Activated T-cell treated with anti-CD3 and anti-CD28 coated beads, Interleukin-2, amount 50 U/mL, for 4 hours (primary cell): ENCODE measurements at regions not wholly inside any gene's neighbourhood (a gene's known extent, or its start where the extent isn't known, plus 50 kb on each side); places are given as distances from the start of the nearest gene placed in this dataset.

Experiments used
- ATAC-seq, 2 donors: fragments of 200-7000 bp; cut with Tn5 transposase; one replicate each; pipeline ENCODE4 v1.10.0; 2021
- DNase-seq: peaks from one replicate; pipeline ENCODE4 v3.0.0-alpha.2; 2020
- H3K27me3 Mint-ChIP-seq: one replicate; pipeline ENCODE4 v1.8.0; 2021; ENCODE audit warnings: low read depth, mixed read lengths
- H3K36me3 Mint-ChIP-seq: one replicate; pipeline ENCODE4 v1.8.0; 2022; ENCODE audit warnings: mixed read lengths; ENCODE audit not compliant: insufficient read depth
- H3K4me1 Mint-ChIP-seq: one replicate; pipeline ENCODE4 v1.8.0; 2021; ENCODE audit warnings: low read depth, mixed read lengths
- H3K4me3 Mint-ChIP-seq: one replicate; pipeline ENCODE4 v1.8.0; 2021; ENCODE audit warnings: mild to moderate bottlenecking, moderate library complexity, mixed read lengths
- H3K9me3 Mint-ChIP-seq: one replicate; pipeline ENCODE4 v1.8.0; 2021; ENCODE audit warnings: mixed read lengths

- Mint-ChIP-seq H3K4me1 (no peaks in the 10 kb centered on the region), H3K27me3 (no peaks in the 10 kb centered on the region), H3K9me3 (no peaks in the 10 kb centered on the region), H3K36me3 (no peaks in the 10 kb centered on the region), H3K4me3 (no peak overlapping the region)
- ATAC-seq (no peak), DNase-seq (no peak)
Observed at GRCh38 chr10:10270126-10271050, 747.3 kb upstream of the CELF2 start.

- ATAC-seq: no peak
- no peaks in the 10 kb centered on the region for H3K4me1 Mint-ChIP-seq
- H3K27me3 Mint-ChIP-seq: no peaks in the 10 kb centered on the region
- H3K36me3 Mint-ChIP-seq: no peaks in the 10 kb centered on the region
- no peak overlapping the region for H3K4me3 Mint-ChIP-seq
- DNase-seq: no peak
- no peaks in the 10 kb centered on the region for H3K9me3 Mint-ChIP-seq
Observed at GRCh38 chr10:10271639-10272192, 746.0 kb upstream of the CELF2 start.

- H3K9me3 Mint-ChIP-seq: no peaks in the 10 kb centered on the region
- no peaks in the 10 kb centered on the region for H3K4me1 Mint-ChIP-seq
- DNase-seq (no peak), ATAC-seq (no peak)
- H3K36me3 Mint-ChIP-seq: no peaks in the 10 kb centered on the region
- H3K27me3 Mint-ChIP-seq: peaks cover 1% of the 10 kb centered on the region
- H3K4me3 Mint-ChIP-seq: no peak overlapping the region
Observed at GRCh38 chr10:10273661-10274060, 744.0 kb upstream of the CELF2 start.

GRCh38 chr10:10279906-10280305, 737.8 kb upstream of the CELF2 start:
- DNase-seq (no peak), ATAC-seq (no peak)
- peaks cover 2% of the 10 kb centered on the region for H3K27me3 Mint-ChIP-seq
- H3K36me3 Mint-ChIP-seq: no peaks in the 10 kb centered on the region
- no peak overlapping the region for H3K4me3 Mint-ChIP-seq
- H3K9me3 Mint-ChIP-seq: no peaks in the 10 kb centered on the region
- no peaks in the 10 kb centered on the region for H3K4me1 Mint-ChIP-seq

GRCh38 chr10:10292501-10292900, 725.2 kb upstream of the CELF2 start:
- H3K4me3 Mint-ChIP-seq: no peak overlapping the region
- no peaks in the 10 kb centered on the region for H3K36me3 Mint-ChIP-seq
- no peak for ATAC-seq
- peaks cover 4% of the 10 kb centered on the region for H3K27me3 Mint-ChIP-seq
- no peaks in the 10 kb centered on the region for H3K9me3 Mint-ChIP-seq
- H3K4me1 Mint-ChIP-seq: no peaks in the 10 kb centered on the region
- DNase-seq: no peak

DNA sequence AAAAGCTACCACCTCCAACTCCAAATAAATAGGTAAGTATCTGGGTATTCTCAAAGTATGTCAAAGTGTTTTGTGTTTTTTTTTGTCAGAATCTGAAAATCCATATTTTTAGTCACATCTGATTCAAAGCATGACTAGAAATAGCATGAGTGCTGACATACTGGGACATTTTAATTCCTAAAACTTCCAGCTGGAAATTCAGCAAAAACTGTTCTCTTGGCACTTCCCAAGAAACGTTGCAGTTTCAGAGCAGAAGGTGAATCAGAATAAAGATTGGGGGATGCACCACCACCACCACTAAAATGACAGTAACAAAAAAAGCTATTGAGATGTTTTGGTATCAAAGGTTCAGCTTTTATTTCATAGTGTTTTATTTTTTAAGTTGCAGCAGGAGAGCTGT, 724.6 kb upstream of the CELF2 start:
- Mint-ChIP-seq H3K9me3 (no peaks in the 10 kb centered on the region), H3K4me3 (no peak overlapping the region), H3K4me1 (no peaks in the 10 kb centered on the region), H3K27me3 (peaks cover 4% of the 10 kb centered on the region), H3K36me3 (no peaks in the 10 kb centered on the region)
- ATAC-seq (no peak), DNase-seq (no peak)

- no peak for DNase-seq
- no peak for ATAC-seq
- Mint-ChIP-seq H3K9me3 (no peaks in the 10 kb centered on the region), H3K27me3 (peaks cover 2% of the 10 kb centered on the region), H3K36me3 (no peaks in the 10 kb centered on the region), H3K4me3 (no peak overlapping the region), H3K4me1 (no peaks in the 10 kb centered on the region)
Observed at GRCh38 chr10:10293481-10293951, 724.2 kb upstream of the CELF2 start.

GRCh38 chr10:10294184-10294880, 723.3 kb upstream of the CELF2 start:
- DNase-seq (no peak), ATAC-seq (no peak)
- H3K36me3 Mint-ChIP-seq: no peaks in the 10 kb centered on the region
- no peak overlapping the region for H3K4me3 Mint-ChIP-seq
- H3K27me3 Mint-ChIP-seq: peaks cover 2% of the 10 kb centered on the region
- no peaks in the 10 kb centered on the region for H3K9me3 Mint-ChIP-seq
- H3K4me1 Mint-ChIP-seq: no peaks in the 10 kb centered on the region

DNA sequence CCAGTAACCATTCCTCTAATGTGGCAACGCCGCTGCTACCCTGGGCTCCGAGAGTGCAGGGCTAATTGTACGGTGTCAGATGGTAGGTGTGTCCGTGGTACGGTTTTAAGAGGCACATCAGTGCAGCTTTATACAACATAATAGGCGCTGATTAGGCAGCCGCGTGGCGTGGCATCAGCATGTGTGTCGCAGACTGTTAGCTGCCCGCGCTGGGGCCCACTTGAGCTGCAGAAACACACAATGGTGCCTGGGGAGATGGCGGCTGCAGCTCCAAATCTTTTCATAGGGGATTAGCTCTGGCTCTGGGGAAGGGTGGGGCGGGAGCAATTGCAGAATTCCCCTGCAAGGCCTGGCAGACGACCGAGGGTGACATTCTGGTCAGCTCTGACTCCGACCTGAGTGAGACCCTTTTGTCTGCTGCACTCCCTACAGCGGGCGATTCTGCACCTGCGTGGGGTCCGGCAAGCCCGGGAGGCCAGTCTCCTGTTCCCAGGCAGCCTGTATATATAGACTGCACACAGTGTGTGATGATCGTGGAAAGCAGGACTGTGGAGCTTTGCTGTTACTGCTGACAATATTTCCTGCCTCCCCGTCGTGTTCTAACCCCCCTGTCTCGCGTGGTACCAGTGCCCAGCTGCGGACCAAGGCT, 722.7 kb upstream of the CELF2 start:
- H3K27me3 Mint-ChIP-seq: peaks cover 1% of the 10 kb centered on the region

DNA sequence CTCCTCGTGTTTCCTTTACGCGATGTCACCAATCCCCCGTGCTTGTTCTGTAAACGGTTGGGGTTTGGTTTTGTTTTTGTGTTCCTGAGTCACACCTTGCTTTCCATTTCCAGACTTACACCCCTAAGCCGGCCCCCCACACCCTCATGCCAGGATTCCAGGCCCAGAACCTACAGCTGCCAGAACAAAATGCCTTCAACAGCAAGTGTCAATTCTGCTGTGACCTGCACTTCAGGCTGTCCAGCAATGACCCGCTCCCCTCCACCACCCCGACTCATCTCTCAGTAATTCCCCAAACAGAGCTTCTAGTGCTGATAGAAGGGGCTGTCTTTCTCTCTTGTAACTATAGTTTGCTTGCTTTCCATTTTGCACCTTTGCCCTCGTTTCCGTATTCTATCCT, 722.1 kb upstream of the CELF2 start:
- Mint-ChIP-seq H3K27me3 (no peaks in the 10 kb centered on the region), H3K4me3 (no peak overlapping the region), H3K4me1 (no peaks in the 10 kb centered on the region), H3K9me3 (no peaks in the 10 kb centered on the region), H3K36me3 (no peaks in the 10 kb centered on the region)
- no peak for DNase-seq
- ATAC-seq: no peak

More for the DNA sequence above, 722.7 kb upstream of the CELF2 start:
- H3K9me3 Mint-ChIP-seq: no peaks in the 10 kb centered on the region
- DNase-seq (no peak), ATAC-seq (no peak)
- no peaks in the 10 kb centered on the region for H3K36me3 Mint-ChIP-seq
- H3K4me1 Mint-ChIP-seq: no peaks in the 10 kb centered on the region
- H3K4me3 Mint-ChIP-seq: no peak overlapping the region

GRCh38 chr10:10302689-10303088, 715.0 kb upstream of the CELF2 start:
- no peak overlapping the region for H3K4me3 Mint-ChIP-seq
- peaks cover 6% of the 10 kb centered on the region for H3K27me3 Mint-ChIP-seq
- no peak for DNase-seq
- H3K4me1 Mint-ChIP-seq: no peaks in the 10 kb centered on the region
- ATAC-seq: no peak
- H3K36me3 Mint-ChIP-seq: no peaks in the 10 kb centered on the region
- H3K9me3 Mint-ChIP-seq: no peaks in the 10 kb centered on the region

DNA sequence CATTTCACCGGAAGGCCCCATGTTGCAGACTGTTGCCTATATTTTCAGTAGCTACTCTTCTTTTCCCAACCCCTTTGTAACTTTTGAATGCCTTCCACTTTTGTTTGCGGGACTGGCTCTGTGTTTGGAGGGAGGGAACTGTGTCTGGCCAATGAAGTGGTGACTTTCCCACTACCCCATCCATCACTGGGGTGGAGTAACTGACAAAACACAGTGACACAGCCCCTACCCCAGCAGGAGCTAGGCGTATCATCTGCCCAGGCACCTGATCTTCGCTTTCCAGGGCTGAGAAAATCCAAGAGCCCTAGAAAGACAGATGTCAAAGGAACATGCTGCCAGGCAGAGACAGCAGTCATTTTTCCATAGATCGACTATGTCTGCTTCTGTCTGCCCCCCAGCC, 710.6 kb upstream of the CELF2 start:
- no peak for ATAC-seq
- DNase-seq: no peak
- Mint-ChIP-seq H3K27me3 (peaks cover 11% of the 10 kb centered on the region), H3K9me3 (no peaks in the 10 kb centered on the region), H3K4me3 (no peak overlapping the region), H3K4me1 (no peaks in the 10 kb centered on the region), H3K36me3 (no peaks in the 10 kb centered on the region)

GRCh38 chr10:10307551-10307950, 710.1 kb upstream of the CELF2 start:
- Mint-ChIP-seq H3K4me1 (no peaks in the 10 kb centered on the region), H3K36me3 (no peaks in the 10 kb centered on the region), H3K4me3 (no peak overlapping the region), H3K9me3 (no peaks in the 10 kb centered on the region), H3K27me3 (peaks cover 11% of the 10 kb centered on the region)
- ATAC-seq (no peak), DNase-seq (no peak)

GRCh38 chr10:10310498-10310897, 707.2 kb upstream of the CELF2 start:
- no peaks in the 10 kb centered on the region for H3K4me1 Mint-ChIP-seq
- no peak for DNase-seq
- H3K9me3 Mint-ChIP-seq: no peaks in the 10 kb centered on the region
- ATAC-seq: no peak
- peaks cover 5% of the 10 kb centered on the region for H3K27me3 Mint-ChIP-seq
- H3K36me3 Mint-ChIP-seq: no peaks in the 10 kb centered on the region
- no peak overlapping the region for H3K4me3 Mint-ChIP-seq
